ENCODE measurements at regions not wholly inside any gene's neighbourhood (a gene's known extent, or its start where the extent isn't known, plus 50 kb on each side); places are given as distances from the start of the nearest gene placed in this dataset.

DNA sequence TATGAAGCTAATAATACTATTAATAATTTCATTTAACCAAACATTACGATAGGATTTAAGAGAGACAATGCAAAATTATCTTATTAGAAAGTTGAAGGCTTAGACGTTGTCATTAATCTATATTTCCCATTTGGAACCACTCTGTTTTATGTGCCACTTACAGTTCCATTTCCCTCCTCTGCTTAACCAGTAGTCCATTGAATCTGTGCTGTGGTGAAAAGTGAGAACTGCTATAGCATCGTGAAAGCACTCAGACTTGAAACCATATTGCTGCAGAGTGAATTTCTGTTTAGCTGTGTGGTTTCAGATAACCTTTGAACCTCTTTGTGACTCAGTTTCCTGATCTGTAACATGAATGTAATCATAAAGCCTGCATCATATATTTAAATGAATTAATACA lies 2304.5 kb downstream of the MAT2B start:
- no peak for DNase-seq (ENCODE audit: low read depth in 2 of 2)

DNA sequence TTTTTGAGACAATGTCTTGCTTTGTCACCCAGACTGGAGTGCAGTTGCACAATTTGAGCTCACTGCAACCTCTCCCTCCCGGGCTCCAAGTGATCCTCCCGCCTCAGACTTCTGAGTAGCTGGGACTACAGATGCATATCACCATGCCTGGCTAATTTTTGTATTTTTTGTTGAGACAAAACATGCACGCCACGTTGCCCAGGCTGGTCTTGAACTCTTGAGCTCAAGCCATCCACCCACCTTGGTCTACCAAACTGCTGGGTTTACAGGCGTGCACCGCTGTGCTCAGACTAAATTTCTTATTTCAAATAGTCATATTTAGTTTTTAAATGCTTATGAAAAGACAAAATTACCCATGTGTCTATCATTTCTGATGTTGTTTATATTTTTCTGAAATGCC lies 2324.1 kb downstream of the MAT2B start:
- no peak for DNase-seq (ENCODE audit: low read depth in 2 of 2)

GRCh38 chr5:165834891-165835290 lies 2329.5 kb downstream of the MAT2B start:
- DNase-seq (ENCODE audit: low read depth in 2 of 2) = no peak

DNA sequence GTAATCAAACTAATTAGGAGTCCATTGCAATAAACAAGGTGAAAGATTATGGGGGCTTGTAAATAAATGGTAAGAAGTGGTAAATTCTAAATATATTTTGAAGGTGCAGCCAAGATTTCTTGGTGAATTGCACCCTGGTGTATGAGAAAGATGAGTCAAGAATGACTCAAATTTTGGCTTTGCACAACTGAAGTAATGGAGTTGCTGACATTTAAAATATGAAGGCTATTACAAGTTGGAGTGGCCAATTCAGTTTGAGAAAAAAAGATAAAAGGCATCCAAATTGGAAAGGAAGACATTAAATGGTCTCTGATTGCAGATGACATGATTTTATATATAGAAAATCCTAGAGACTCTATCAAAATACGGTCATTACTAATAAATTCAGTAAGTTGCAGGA lies 2330.6 kb downstream of the MAT2B start:
- DNase-seq (ENCODE audit: low read depth in 2 of 2) = no peak

GRCh38 chr5:165837286-165837685 lies 2331.9 kb downstream of the MAT2B start:
- DNase-seq (ENCODE audit: low read depth in 2 of 2) = no peak

DNA sequence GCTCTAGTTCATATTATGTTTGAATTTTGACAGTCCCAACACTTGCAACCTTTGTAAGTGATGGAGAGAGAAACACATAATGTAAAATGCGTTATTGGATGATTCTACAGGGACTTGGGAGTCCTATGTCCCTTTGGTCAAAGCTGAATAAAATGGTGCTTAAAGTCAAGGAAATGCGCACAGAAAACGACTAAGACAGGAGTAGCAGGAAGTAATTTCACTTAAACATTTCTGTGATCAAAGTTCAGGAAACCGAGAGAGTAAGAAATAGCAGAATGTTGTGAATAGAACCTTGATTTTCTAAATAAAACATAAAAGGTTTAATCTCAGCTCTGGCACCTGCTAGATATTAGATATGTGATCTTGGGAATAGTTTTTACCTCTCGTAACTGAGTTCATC lies 2339.2 kb downstream of the MAT2B start:
- no peak for DNase-seq (ENCODE audit: low read depth in 2 of 2)

DNA sequence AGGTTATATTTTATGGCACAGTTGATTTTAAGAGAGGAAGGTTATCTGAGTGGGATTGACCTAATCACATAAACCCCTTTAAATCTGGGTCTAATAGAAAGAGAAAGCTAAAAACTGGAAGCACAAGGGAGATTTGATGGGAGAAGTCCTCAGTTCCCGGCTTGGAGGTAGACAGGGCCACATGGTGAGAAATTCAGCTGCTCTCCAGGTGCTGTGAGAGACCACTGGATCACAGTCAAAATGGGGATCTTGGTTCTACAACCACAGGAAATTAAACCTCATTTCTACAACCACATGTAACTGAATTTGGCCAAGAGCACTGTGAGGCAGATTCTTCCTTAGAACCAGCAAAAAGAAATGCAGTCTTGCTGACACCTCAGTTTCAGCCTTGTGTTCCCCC lies 2352.7 kb downstream of the MAT2B start:
- DNase-seq (ENCODE audit: low read depth in 2 of 2) = no peak

DNA sequence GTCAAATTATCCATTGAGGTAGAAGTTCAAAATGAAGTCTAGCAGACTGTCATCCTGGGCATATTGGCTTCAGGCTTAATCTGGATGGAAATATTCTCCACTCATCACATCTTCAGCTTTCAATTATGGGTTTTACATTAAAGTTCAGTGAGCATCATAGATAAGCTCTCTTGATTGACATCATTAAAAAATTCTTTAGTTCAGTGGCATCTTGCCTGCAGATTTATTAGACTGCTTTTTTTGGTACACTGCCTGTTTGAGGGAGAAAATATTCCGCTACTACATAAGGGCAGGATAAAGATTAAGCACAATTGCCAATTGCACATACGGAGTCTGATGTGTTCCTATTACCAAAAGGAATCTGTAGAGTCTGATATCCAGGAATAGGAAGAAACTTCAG lies 2353.8 kb downstream of the MAT2B start:
- DNase-seq (ENCODE audit: low read depth in 2 of 2) = no peak

- no peak for DNase-seq (ENCODE audit: low read depth in 2 of 2)
These were observed 2357.8 kb downstream of the MAT2B start for GRCh38 chr5:165863239-165863638.

GRCh38 chr5:165871291-165871690 lies 2365.9 kb downstream of the MAT2B start:
- no peak for DNase-seq (ENCODE audit: low read depth in 2 of 2)

GRCh38 chr5:165874851-165875250 lies 2369.4 kb downstream of the MAT2B start:
- no peak for DNase-seq (ENCODE audit: low read depth in 2 of 2)

GRCh38 chr5:165876538-165876937 lies 2371.1 kb downstream of the MAT2B start:
- DNase-seq (ENCODE audit: low read depth in 2 of 2) = no peak

DNA sequence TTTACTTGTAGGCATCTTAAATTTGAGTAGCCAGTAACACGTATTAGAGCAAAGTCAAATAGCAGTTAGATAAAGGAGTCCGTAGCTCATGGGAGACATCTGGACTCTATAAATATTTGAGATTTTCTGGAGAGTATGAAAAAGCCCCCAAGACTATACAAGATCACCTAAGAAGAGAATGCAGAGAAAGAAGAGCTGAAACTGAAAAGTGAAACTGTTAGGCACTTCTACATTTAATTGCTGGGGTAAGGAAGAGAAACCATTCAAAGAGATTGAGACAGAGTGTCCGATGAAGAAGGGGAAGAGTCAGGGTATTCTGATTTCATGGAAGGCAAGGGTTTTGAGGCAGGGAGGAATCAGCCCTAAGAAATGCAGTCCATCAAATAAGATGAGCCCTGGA lies 2372.1 kb downstream of the MAT2B start:
- no peak for DNase-seq (ENCODE audit: low read depth in 2 of 2)

- DNase-seq (ENCODE audit: low read depth in 2 of 2) = no peak
These were observed 2375.8 kb downstream of the MAT2B start for GRCh38 chr5:165881259-165881658.

DNA sequence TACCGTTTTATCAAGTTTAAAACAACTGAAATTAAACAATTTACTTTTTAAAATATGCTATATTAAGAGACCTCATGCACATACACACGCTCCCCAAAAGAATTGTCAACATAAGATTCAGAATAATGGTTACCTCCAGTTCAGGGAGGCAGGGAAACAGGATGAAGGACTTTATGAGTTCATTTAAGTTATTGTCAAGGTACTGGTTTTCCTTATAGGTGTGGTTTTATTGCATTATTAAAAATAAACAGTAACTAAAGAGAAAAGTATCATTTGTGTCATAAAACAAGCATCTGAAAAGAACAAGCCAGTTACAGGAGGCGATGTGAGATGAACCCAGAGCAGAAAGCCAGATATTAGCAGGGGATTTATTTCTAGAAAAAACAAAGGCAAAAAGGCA lies 2376.7 kb downstream of the MAT2B start:
- DNase-seq (ENCODE audit: low read depth in 2 of 2) = no peak

DNA sequence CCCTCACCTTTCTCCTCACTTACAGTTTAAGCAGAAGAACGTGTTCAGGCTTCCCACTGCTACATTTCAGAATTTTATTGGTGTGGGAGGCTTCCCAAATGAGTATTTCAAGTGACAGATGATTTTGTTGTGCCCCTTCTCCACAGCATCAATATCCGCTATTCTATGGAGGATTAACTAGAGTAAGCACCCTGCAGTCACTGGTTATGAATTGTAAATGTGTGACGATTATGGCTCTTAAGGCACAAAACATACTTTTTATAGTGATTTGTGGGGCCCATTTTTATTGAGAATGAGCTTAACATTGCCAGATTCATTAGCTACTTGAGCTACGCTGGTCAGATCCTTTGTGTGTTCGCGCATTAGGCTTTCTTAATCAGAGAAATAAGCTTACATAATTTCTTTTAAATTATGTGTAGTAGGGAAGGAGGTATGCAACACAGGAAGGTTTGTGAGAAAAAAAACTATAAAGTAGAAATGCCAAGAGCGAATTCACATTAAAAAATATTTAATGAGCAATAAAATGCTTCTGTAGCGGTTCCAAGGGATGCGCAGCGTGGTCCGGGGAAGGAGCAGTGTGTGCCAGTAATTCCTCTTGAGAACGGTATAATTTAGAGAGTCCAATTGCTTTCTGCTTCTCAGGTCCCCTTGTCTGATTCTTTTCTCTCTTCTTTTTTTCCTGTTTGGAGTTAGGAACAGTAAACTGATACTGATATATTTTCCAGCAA lies 2380.4 kb downstream of the MAT2B start:
- DNase-seq (ENCODE audit: low read depth in 2 of 2) = no peak

- DNase-seq (ENCODE audit: low read depth in 2 of 2) = no peak
These were observed 2381.7 kb downstream of the MAT2B start for GRCh38 chr5:165887147-165887546.

DNA sequence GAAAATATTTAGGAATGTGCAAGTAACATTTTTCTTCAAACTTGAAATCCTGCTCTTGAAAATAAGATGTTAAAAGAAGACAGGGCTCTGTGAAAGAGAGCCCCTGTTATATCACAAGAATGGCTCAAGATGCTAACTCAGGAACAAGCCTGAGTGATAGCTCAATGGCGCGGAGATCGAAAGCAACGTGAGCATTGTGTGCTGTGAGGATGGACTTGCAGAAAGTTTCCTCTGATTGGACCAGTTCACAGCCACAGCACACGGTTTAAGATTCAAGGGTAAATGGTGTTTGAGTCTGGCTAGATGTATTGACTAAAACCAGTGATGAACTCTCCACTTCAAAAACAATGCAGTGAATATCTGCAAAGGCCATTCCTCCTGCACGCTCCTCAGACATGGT lies 2387.0 kb downstream of the MAT2B start:
- DNase-seq (ENCODE audit: low read depth in 2 of 2) = no peak

DNA sequence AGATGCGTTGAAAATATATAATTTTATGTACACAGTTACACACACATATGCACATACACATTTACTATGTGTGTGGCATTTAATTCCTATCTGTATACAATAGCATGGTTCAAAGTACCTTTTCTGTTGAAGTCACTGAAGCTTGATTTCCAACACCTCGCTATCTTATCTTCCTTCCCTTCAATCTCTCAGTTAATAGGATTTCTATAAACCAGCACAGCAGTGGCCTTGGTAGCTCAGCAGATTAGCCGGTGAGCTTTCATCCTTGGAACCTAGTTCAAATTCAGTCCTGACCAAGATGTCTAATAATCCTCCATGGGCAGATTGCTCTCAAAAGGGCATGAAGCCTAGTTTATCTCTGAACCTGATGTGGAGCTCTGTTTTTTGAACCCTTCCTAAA lies 2389.5 kb downstream of the MAT2B start:
- no peak for DNase-seq (ENCODE audit: low read depth in 2 of 2)

- DNase-seq (ENCODE audit: low read depth in 2 of 2) = no peak
These were observed 2387.6 kb upstream of the WWC1 start for GRCh38 chr5:165903835-165904234.

- no peak for DNase-seq (ENCODE audit: low read depth in 2 of 2)
These were observed 2384.6 kb upstream of the WWC1 start for GRCh38 chr5:165906871-165907270.

DNA sequence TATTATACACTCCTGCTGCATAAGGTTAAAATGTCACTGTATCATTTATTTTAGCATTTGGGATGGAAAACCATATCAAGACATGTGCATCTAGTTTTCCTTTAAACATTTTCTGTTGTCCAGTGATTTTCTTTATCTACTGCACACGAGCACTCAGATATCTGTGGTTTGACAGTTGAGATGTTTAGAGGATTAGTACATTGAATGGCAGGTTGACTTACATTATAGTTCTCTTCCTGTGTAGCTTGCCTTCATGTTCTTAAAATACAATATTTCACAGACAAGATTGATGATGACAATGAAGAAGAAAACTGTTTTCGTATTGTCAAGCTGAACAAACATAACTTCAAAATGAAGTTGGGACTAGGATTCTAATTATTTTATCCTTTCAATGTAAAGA lies 2378.4 kb upstream of the WWC1 start:
- no peak for DNase-seq (ENCODE audit: low read depth in 2 of 2)

- no peak for DNase-seq (ENCODE audit: low read depth in 2 of 2)
These were observed 2377.0 kb upstream of the WWC1 start for GRCh38 chr5:165914456-165914855.

- no peak for DNase-seq (ENCODE audit: low read depth in 2 of 2)
These were observed 2372.2 kb upstream of the WWC1 start for GRCh38 chr5:165919196-165919595.

Data from activated CD8-positive, alpha-beta memory T cell treated with anti-CD3 and anti-CD28 coated beads for 4 hours (primary cell).